ENCODE measurements at regions not wholly inside any gene's neighbourhood (a gene's known extent, or its start where the extent isn't known, plus 50 kb on each side); places are given as distances from the start of the nearest gene placed in this dataset.

- H3K27me3 ChIP-seq (ENCODE audit: control insufficient read depth in 2 of 2, insufficient read depth in 2 of 2, low read length in 2 of 2) = no peaks in the 10 kb centered on the region
- H3K4me2 ChIP-seq (replicated peaks; ENCODE audit: extremely low read depth, low read length, poor library complexity, severe bottlenecking) = no peak overlapping the region
- H3K79me2 ChIP-seq (ENCODE audit: insufficient read depth, low read length) = no peaks in the 10 kb centered on the region
- H2AFZ ChIP-seq (ENCODE audit: insufficient read depth, low read depth, low read length, poor library complexity, severe bottlenecking) = no peak overlapping the region
- Mint-ChIP-seq H3K9me3 (peaks cover 0 to 5% (median 3%) of the 10 kb centered on the region in 7 donors), H3K4me1 (no peaks in the 10 kb centered on the region), H3K36me3 (no peaks in the 10 kb centered on the region), H3K4me3 (no peak overlapping the region), H3K27me3 (ENCODE audit: low read depth in 3 of 3) (peaks cover 0 to 2% (median 0%) of the 10 kb centered on the region in 3 donors), H3K27ac (no peak overlapping the region)
- no peaks in the 10 kb centered on the region for H3K4me1 ChIP-seq (ENCODE audit: control insufficient read depth in 1 of 2, insufficient read depth in 2 of 2, low read length in 2 of 2)
- no peak overlapping the region for H3K27ac ChIP-seq (ENCODE audit: low read depth in 1 of 2, low read length in 2 of 2)
- no peak for DNase-seq
- intact Hi-C loops (cut with micrococcal nuclease) = no loop called here
- H3K36me3 ChIP-seq (replicated peaks in 1 of 2; ENCODE audit: control insufficient read depth in 1 of 2, insufficient read depth in 2 of 2, low read length in 2 of 2) = no peaks in the 10 kb centered on the region
- no peak for TF ChIP-seq CTCF (IDR thresholded peaks at IDR 0.05)
- WGBS (ENCODE audit: insufficient coverage) = no CpG with 5 or more reads among the region's 6 CpGs
- H3K4me3 ChIP-seq (replicated peaks in 1 of 3; ENCODE audit: low read depth in 2 of 3, low read length in 3 of 3) = no peak overlapping the region
- no peaks in the 10 kb centered on the region for H4K20me1 ChIP-seq (ENCODE audit: insufficient read depth, low read length)
- no peak overlapping the region for H3K9ac ChIP-seq (ENCODE audit: insufficient read depth, low read length, poor library complexity, severe bottlenecking)
- H3K9me3 ChIP-seq (replicated peaks in 1 of 2; ENCODE audit: control insufficient read depth in 1 of 2, insufficient read depth in 1 of 2, low read length in 2 of 2) = peaks cover 0 to 5% of the 10 kb centered on the region in 2 donors
Measured at GRCh38 chr2:167404627-167405284, 516.5 kb downstream of the XIRP2 start.

- Histone ChIP-seq H3K4me1 (ENCODE audit: control insufficient read depth in 1 of 2, insufficient read depth in 2 of 2, low read length in 2 of 2) (no peaks in the 10 kb centered on the region), H3K9me3 (replicated peaks in 1 of 2; ENCODE audit: control insufficient read depth in 1 of 2, insufficient read depth in 1 of 2, low read length in 2 of 2) (peaks cover 0 to under 1% of the 10 kb centered on the region in 2 donors), H3K4me3 (replicated peaks in 1 of 3; ENCODE audit: low read depth in 2 of 3, low read length in 3 of 3) (no peak overlapping the region), H3K27me3 (ENCODE audit: control insufficient read depth in 2 of 2, insufficient read depth in 2 of 2, low read length in 2 of 2) (no peaks in the 10 kb centered on the region), H3K79me2 (ENCODE audit: insufficient read depth, low read length) (no peaks in the 10 kb centered on the region), H3K4me2 (replicated peaks; ENCODE audit: extremely low read depth, low read length, poor library complexity, severe bottlenecking) (no peak overlapping the region), H3K36me3 (replicated peaks in 1 of 2; ENCODE audit: control insufficient read depth in 1 of 2, insufficient read depth in 2 of 2, low read length in 2 of 2) (no peaks in the 10 kb centered on the region), H3K9ac (ENCODE audit: insufficient read depth, low read length, poor library complexity, severe bottlenecking) (no peak overlapping the region), H2AFZ (ENCODE audit: insufficient read depth, low read depth, low read length, poor library complexity, severe bottlenecking) (no peak overlapping the region), H3K27ac (ENCODE audit: low read depth in 1 of 2, low read length in 2 of 2) (no peak overlapping the region), H4K20me1 (ENCODE audit: insufficient read depth, low read length) (no peaks in the 10 kb centered on the region)
- Mint-ChIP-seq H3K4me1 (no peaks in the 10 kb centered on the region), H3K27ac (no peak overlapping the region), H3K36me3 (no peaks in the 10 kb centered on the region), H3K4me3 (no peak overlapping the region), H3K27me3 (ENCODE audit: low read depth in 3 of 3) (no peaks in the 10 kb centered on the region), H3K9me3 (peaks cover 0 to 5% (median 2%) of the 10 kb centered on the region in 7 donors)
- DNase-seq = no peak
- no peak for TF ChIP-seq CTCF (IDR thresholded peaks at IDR 0.05)
- intact Hi-C loops (cut with micrococcal nuclease) = no loop called here
Measured at GRCh38 chr2:167401309-167401708, 513.0 kb downstream of the XIRP2 start.

Data from CD14-positive monocyte (primary cell).